ENCODE measurements at regions not wholly inside any gene's neighbourhood (a gene's known extent, or its start where the extent isn't known, plus 50 kb on each side); places are given as distances from the start of the nearest gene placed in this dataset.

GRCh38 chr11:11772865-11773515, 68.8 kb upstream of the USP47 start:
- TF ChIP-seq CTCF (conservative IDR thresholded peaks at IDR 0.05; ENCODE audit: low read depth in 2 of 2) (no peak), ZNF114 (CRISPR knock-in tag; IDR thresholded peaks at IDR 0.05) (no peak), EZH2phosphoT487 (IDR thresholded peaks at IDR 0.05; ENCODE audit: unreplicated experiment) (no peak), NANOG (IDR thresholded peaks at IDR 0.05; ENCODE audit: borderline replicate concordance) (no peak), EZH2 (IDR thresholded peaks at IDR 0.05; ENCODE audit: low read depth, unreplicated experiment) (no peak)
